OCI-LY1 (cell line): ENCODE measurements at regions not wholly inside any gene's neighbourhood (a gene's known extent, or its start where the extent isn't known, plus 50 kb on each side); places are given as distances from the start of the nearest gene placed in this dataset.

Experiments used
- CTCF ChIP-seq: fragments of 200-600 bp; sonication (generic), shearing (Covaris generic); IDR thresholded peaks from 2 replicates; pipeline ENCODE4 v1.5.1; 2017; ENCODE audit warnings: mild to moderate bottlenecking, antibody characterized with exemption, low read length, moderate library complexity, mixed read lengths
- EZH2 ChIP-seq: fragments of 200-600 bp; sonication (generic), shearing (Covaris generic); IDR thresholded peaks from 2 replicates; pipeline ENCODE4 v1.8.0; 2017; ENCODE audit warnings: borderline replicate concordance, mixed run types, mild to moderate bottlenecking, antibody characterized with exemption, low read length, moderate library complexity, mixed read lengths

- TF ChIP-seq CTCF (no peak), EZH2 (no peak)
Observed at GRCh38 chr20:60085551-60086132, 127.4 kb downstream of the CDH26 start.
